ENCODE measurements at regions not wholly inside any gene's neighbourhood (a gene's known extent, or its start where the extent isn't known, plus 50 kb on each side); places are given as distances from the start of the nearest gene placed in this dataset.

DNA sequence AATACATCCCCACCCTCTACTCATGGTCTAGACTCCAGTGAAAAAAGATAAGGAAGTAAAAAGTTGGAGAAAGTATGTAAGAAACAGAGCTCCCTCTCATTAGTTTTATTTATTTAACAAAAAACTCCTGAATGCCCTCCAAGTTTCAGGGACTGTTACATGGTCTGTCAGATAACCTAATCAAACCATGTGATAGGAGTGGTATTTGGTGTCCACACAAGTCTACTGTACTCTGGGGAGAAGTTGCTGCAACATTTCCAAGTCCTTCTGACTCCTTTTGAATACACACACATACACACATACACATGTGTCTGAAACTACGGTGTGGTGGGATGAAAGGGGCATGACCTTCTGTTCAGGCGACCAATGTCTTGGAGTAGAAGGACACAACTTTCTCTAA lies 320.0 kb downstream of the ADGRG6 start:
- H3K27me3 ChIP-seq = no peaks in the 10 kb centered on the region
- H3K27ac ChIP-seq = no peak overlapping the region
- TF ChIP-seq, protein P1, sequence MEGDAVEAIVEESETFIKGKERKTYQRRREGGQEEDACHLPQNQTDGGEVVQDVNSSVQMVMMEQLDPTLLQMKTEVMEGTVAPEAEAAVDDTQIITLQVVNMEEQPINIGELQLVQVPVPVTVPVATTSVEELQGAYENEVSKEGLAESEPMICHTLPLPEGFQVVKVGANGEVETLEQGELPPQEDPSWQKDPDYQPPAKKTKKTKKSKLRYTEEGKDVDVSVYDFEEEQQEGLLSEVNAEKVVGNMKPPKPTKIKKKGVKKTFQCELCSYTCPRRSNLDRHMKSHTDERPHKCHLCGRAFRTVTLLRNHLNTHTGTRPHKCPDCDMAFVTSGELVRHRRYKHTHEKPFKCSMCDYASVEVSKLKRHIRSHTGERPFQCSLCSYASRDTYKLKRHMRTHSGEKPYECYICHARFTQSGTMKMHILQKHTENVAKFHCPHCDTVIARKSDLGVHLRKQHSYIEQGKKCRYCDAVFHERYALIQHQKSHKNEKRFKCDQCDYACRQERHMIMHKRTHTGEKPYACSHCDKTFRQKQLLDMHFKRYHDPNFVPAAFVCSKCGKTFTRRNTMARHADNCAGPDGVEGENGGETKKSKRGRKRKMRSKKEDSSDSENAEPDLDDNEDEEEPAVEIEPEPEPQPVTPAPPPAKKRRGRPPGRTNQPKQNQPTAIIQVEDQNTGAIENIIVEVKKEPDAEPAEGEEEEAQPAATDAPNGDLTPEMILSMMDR (IDR thresholded peaks at IDR 0.05) = no peak
- no peak for TF ChIP-seq EP300 (IDR thresholded peaks at IDR 0.05)
- no peak for TF ChIP-seq POLR2A (IDR thresholded peaks at IDR 0.05)
- H3K9me3 ChIP-seq = no peaks in the 10 kb centered on the region
- WGBS, 2 donors = 71 to 90% methylated on average over 2 of the region's 2 CpGs
- no peaks in the 10 kb centered on the region for H3K36me3 ChIP-seq
- no peak overlapping the region for H3K4me3 ChIP-seq
- H3K4me1 ChIP-seq = no peaks in the 10 kb centered on the region
- DNase-seq (ENCODE audit: low spot score in 2 of 2) = no peak

DNA sequence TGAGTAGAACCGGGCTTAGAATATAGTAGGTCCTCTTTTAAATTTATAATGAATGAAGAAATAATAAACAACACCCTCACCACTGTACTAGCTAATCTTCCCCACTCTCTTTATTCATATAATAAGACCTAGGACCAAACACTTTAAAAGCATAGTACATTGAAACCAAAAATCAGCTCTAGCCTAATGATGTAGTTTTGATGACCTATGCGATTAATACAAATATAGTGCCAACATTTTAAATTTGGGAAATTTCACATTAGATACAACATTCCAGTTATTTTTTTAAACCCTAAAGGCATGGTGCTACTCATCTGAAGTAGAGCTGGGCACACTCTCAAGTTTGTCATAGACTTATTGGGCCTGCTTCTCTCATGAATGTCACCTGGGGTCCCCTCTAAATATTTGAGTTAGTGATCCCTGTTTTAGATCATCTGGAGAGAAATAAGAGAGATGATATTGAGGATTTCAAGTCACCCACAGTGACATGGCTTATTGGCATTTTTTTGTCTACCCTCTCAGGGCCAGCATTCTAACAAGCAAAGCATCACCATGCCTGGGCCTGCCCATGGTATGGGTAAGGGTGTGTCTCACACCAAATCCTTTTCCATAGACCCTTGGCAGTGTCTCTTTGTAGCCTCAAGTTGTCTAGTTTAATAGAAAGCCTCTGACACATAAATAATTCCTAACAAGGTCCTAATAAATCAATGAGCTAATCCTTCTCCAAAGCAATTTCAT lies 319.8 kb downstream of the HIVEP2 start:
- H3K9me3 ChIP-seq = no peaks in the 10 kb centered on the region
- no peaks in the 10 kb centered on the region for H3K36me3 ChIP-seq
- no peak overlapping the region for H3K4me3 ChIP-seq
- no peaks in the 10 kb centered on the region for H3K27me3 ChIP-seq
- no peak for TF ChIP-seq POLR2A (IDR thresholded peaks at IDR 0.05)
- no peak for TF ChIP-seq EP300 (IDR thresholded peaks at IDR 0.05)
- TF ChIP-seq, protein P1 (IDR thresholded peaks at IDR 0.05) = no peak
- H3K4me1 ChIP-seq = no peaks in the 10 kb centered on the region
- WGBS, 2 donors = 92 to 98% methylated on average over 2 of the region's 2 CpGs
- DNase-seq (ENCODE audit: low spot score in 2 of 2) = no peak
- no peak overlapping the region for H3K27ac ChIP-seq

DNA sequence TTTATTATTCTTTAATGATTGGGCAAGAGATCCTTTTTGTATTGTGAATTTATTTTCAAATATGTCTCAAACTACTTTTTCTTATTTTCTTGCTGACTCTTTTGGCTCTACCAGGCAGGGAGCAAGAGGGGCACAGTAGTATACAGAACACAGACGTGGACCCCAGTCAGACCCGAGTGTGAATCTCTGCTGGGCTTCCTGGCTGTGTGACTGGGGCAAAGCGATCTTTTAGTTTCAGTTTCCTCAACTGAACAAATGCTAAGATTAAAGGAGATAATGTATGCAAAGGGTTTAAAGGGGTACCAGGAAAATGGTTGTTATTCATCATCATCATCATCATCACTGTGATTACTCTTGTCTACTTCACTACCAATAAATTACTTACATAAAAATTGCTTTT lies 317.5 kb downstream of the HIVEP2 start:
- Histone ChIP-seq H3K27me3 (no peaks in the 10 kb centered on the region), H3K36me3 (no peaks in the 10 kb centered on the region), H3K27ac (no peak overlapping the region), H3K4me3 (peak overlapping the region in 1 of 4 donors; percentile 9), H3K4me1 (no peaks in the 10 kb centered on the region), H3K9me3 (no peaks in the 10 kb centered on the region)
- 71 to 74% methylated on average over 3 of the region's 3 CpGs for WGBS, 2 donors
- DNase-seq (ENCODE audit: low spot score in 2 of 2) = no peak
- TF ChIP-seq, protein P1 (IDR thresholded peaks at IDR 0.05) = no peak
- TF ChIP-seq POLR2A (IDR thresholded peaks at IDR 0.05) (no peak), EP300 (IDR thresholded peaks at IDR 0.05) (no peak)

DNA sequence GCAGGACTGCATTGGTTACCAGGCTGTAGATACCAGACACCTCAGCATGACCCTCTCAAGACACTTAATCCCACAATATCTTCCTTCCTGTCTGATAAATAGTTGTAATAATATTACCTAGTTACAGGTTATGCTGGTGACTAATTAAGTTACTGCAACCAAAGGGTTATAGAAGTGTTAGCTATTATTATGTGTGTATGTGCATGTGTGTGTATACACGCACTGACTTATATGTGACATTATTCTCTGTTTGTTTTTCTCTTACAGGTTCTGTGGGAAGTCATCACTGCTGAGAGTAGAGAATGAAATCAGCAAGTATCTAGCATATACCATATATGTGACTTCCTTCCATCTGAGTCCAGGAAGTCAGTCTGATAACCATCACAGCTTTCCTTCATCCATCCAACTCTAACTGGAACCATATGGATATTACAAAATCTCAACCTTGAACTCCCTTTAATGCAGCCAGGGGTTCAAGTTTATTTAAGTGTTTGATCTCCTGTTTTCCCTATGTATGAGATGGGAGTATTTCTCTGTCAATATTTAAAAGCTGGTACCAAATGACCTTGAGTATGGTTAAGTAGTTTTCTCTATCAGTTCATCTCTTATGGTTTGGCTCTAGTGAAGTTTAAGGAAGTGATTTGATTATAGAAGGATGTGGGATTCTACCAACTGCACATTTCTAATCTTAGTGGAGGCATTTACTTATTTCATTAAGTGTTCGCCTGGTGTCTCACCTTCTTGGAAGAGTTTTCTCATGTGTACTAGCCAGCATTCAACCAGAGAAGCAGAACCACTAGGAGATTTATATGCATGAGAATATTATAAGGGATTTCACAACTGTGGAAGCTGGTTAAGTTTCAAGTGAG lies 313.2 kb downstream of the HIVEP2 start:
- TF ChIP-seq EP300 (IDR thresholded peaks at IDR 0.05) = no peak
- H3K36me3 ChIP-seq = no peaks in the 10 kb centered on the region
- H3K4me1 ChIP-seq = no peaks in the 10 kb centered on the region
- no peaks in the 10 kb centered on the region for H3K27me3 ChIP-seq
- H3K9me3 ChIP-seq = no peaks in the 10 kb centered on the region
- no peak for DNase-seq (ENCODE audit: low spot score in 2 of 2)
- WGBS, 2 donors = 82 to 84% methylated on average over 2 of the region's 2 CpGs
- no peak overlapping the region for H3K27ac ChIP-seq
- H3K4me3 ChIP-seq = no peak overlapping the region

DNA sequence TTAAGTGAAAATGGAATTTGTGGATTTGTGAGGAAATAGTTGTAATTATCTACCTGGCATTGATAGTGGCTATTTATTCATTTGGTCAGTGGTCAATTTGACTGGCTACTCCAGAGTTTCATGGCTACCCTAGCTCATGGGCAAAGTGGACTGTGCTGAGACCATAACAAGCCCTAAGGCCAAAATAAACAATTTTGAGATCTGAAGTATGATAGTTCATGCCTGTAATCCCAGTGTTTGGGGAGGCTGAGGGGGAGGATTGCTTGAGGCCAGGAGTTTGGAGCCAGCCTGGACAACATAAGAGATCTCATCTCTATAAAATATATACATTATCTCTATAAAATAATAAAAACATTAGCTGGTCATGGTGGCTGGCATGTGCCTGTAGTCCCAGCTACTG lies 311.7 kb downstream of the HIVEP2 start:
- Histone ChIP-seq H3K27me3 (no peaks in the 10 kb centered on the region), H3K36me3 (no peaks in the 10 kb centered on the region), H3K4me3 (no peak overlapping the region), H3K9me3 (no peaks in the 10 kb centered on the region), H3K27ac (no peak overlapping the region), H3K4me1 (no peaks in the 10 kb centered on the region)
- TF ChIP-seq EP300 (IDR thresholded peaks at IDR 0.05) (no peak), POLR2A (IDR thresholded peaks at IDR 0.05) (no peak)
- TF ChIP-seq, protein P1 (IDR thresholded peaks at IDR 0.05) = no peak
- no peak for DNase-seq (ENCODE audit: low spot score in 2 of 2)
